GM12873 (cell line): ENCODE measurements at regions not wholly inside any gene's neighbourhood (a gene's known extent, or its start where the extent isn't known, plus 50 kb on each side); places are given as distances from the start of the nearest gene placed in this dataset.

Experiments used
- CTCF ChIP-seq: IDR thresholded peaks from 2 replicates; pipeline ENCODE4 v1.5.1; 2012; ENCODE audit warnings: low read depth, mild to moderate bottlenecking, moderate library complexity, low read length, control low read depth; ENCODE audit not compliant: insufficient read depth; ENCODE audit errors: missing control alignments

GRCh38 chr16:85171004-85171758 is 58.9 kb upstream of the CIBAR2 start:
- no peak for TF ChIP-seq CTCF

GRCh38 chr16:85171759-85172454 is 59.6 kb upstream of the CIBAR2 start:
- no peak for TF ChIP-seq CTCF

- TF ChIP-seq CTCF = peak; percentile 36
Observed at GRCh38 chr16:85172455-85173145, 60.3 kb upstream of the CIBAR2 start.

GRCh38 chr16:85173146-85173980 is 61.1 kb upstream of the CIBAR2 start:
- TF ChIP-seq CTCF = no peak

GRCh38 chr16:85173981-85174751 is 61.9 kb upstream of the CIBAR2 start:
- no peak for TF ChIP-seq CTCF

GRCh38 chr16:85174871-85175723 is 62.8 kb upstream of the CIBAR2 start:
- TF ChIP-seq CTCF = no peak
